ENCODE measurements at regions not wholly inside any gene's neighbourhood (a gene's known extent, or its start where the extent isn't known, plus 50 kb on each side); places are given as distances from the start of the nearest gene placed in this dataset.

- Histone ChIP-seq H3K9me3 (ENCODE audit: control extremely low read depth in 1 of 5, control insufficient read depth in 4 of 5, insufficient read depth in 2 of 5, low read depth in 1 of 5, low read length in 4 of 5) (no peaks in the 10 kb centered on the region), H3K27me3 (replicated peaks in 2 of 5; ENCODE audit: control insufficient read depth in 4 of 5, insufficient read depth in 5 of 5, low read length in 4 of 5) (no peaks in the 10 kb centered on the region), H3K4me1 (ENCODE audit: control extremely low read depth in 1 of 4, control insufficient read depth in 4 of 4, insufficient read depth in 4 of 4, low read length in 3 of 4) (peaks cover 0 to 10% (median 7%) of the 10 kb centered on the region in 4 experiments), H3K36me3 (ENCODE audit: control insufficient read depth in 4 of 4, insufficient read depth in 4 of 4, low read length in 3 of 4) (no peaks in the 10 kb centered on the region), H3K27ac (ENCODE audit: insufficient read depth in 1 of 2, low read depth in 1 of 2, low read length in 2 of 2, poor library complexity in 1 of 2, severe bottlenecking in 2 of 2) (no peak overlapping the region), H3K4me3 (ENCODE audit: control insufficient read depth in 1 of 7, extremely low read depth in 1 of 7, insufficient read depth in 4 of 7, low read depth in 2 of 7, low read length in 6 of 7) (no peak overlapping the region)
- CTCF ChIA-PET: no interaction called here
- POLR2A ChIA-PET: no interaction called here
- no peak for DNase-seq
- 92% methylated on average over 2 of the region's 4 CpGs for WGBS (ENCODE audit: insufficient coverage)
These were observed 130.1 kb upstream of the TNFAIP3 start for GRCh38 chr6:137736911-137737310.

- Histone ChIP-seq H3K36me3 (ENCODE audit: control insufficient read depth in 4 of 4, insufficient read depth in 4 of 4, low read length in 3 of 4) (no peaks in the 10 kb centered on the region), H3K4me1 (ENCODE audit: control extremely low read depth in 1 of 4, control insufficient read depth in 4 of 4, insufficient read depth in 4 of 4, low read length in 3 of 4) (peaks cover 0 to 5% (median 2%) of the 10 kb centered on the region in 4 experiments), H3K27ac (ENCODE audit: insufficient read depth in 1 of 2, low read depth in 1 of 2, low read length in 2 of 2, poor library complexity in 1 of 2, severe bottlenecking in 2 of 2) (no peak overlapping the region), H3K4me3 (ENCODE audit: control insufficient read depth in 1 of 7, extremely low read depth in 1 of 7, insufficient read depth in 4 of 7, low read depth in 2 of 7, low read length in 6 of 7) (no peak overlapping the region), H3K27me3 (replicated peaks in 2 of 5; ENCODE audit: control insufficient read depth in 4 of 5, insufficient read depth in 5 of 5, low read length in 4 of 5) (no peaks in the 10 kb centered on the region), H3K9me3 (ENCODE audit: control extremely low read depth in 1 of 5, control insufficient read depth in 4 of 5, insufficient read depth in 2 of 5, low read depth in 1 of 5, low read length in 4 of 5) (no peaks in the 10 kb centered on the region)
- WGBS (ENCODE audit: insufficient coverage): 96% methylated on average over 4 of the region's 6 CpGs
- ChIA-PET CTCF (interaction anchor here (0.9 to 1.2 kb wide), 2 partner anchors 9 to 11 kb away, joined by 3 to 4 read pairs; no protein-coding TSS in a partner anchor), POLR2A (no interaction called here)
- DNase-seq: peak in 1 of 3 donors; percentile 37
These were observed 129.0 kb upstream of the TNFAIP3 start for GRCh38 chr6:137737836-137738596.

- no peak overlapping the region for H3K4me3 ChIP-seq (ENCODE audit: control insufficient read depth in 1 of 7, extremely low read depth in 1 of 7, insufficient read depth in 4 of 7, low read depth in 2 of 7, low read length in 6 of 7)
- peaks cover 0 to 4% (median 1%) of the 10 kb centered on the region in 4 experiments for H3K4me1 ChIP-seq (ENCODE audit: control extremely low read depth in 1 of 4, control insufficient read depth in 4 of 4, insufficient read depth in 4 of 4, low read length in 3 of 4)
- DNase-seq: no peak
- no peaks in the 10 kb centered on the region for H3K27me3 ChIP-seq (replicated peaks in 2 of 5; ENCODE audit: control insufficient read depth in 4 of 5, insufficient read depth in 5 of 5, low read length in 4 of 5)
- WGBS (ENCODE audit: insufficient coverage): 100% methylated on average over 2 of the region's 4 CpGs
- H3K36me3 ChIP-seq (ENCODE audit: control insufficient read depth in 4 of 4, insufficient read depth in 4 of 4, low read length in 3 of 4): no peaks in the 10 kb centered on the region
- ChIA-PET POLR2A (no interaction called here), CTCF (interaction anchor here (0.9 to 1.2 kb wide), 3 partner anchors 10 to 341 kb away, joined by 3 read pairs; no protein-coding TSS in a partner anchor)
- H3K27ac ChIP-seq (ENCODE audit: insufficient read depth in 1 of 2, low read depth in 1 of 2, low read length in 2 of 2, poor library complexity in 1 of 2, severe bottlenecking in 2 of 2): no peak overlapping the region
- no peaks in the 10 kb centered on the region for H3K9me3 ChIP-seq (ENCODE audit: control extremely low read depth in 1 of 5, control insufficient read depth in 4 of 5, insufficient read depth in 2 of 5, low read depth in 1 of 5, low read length in 4 of 5)
These were observed 128.0 kb upstream of the TNFAIP3 start for GRCh38 chr6:137738931-137739504.

- no peak overlapping the region for H3K4me3 ChIP-seq (ENCODE audit: control insufficient read depth in 1 of 7, extremely low read depth in 1 of 7, insufficient read depth in 4 of 7, low read depth in 2 of 7, low read length in 6 of 7)
- H3K27me3 ChIP-seq (replicated peaks in 2 of 5; ENCODE audit: control insufficient read depth in 4 of 5, insufficient read depth in 5 of 5, low read length in 4 of 5): no peaks in the 10 kb centered on the region
- no peaks in the 10 kb centered on the region for H3K9me3 ChIP-seq (ENCODE audit: control extremely low read depth in 1 of 5, control insufficient read depth in 4 of 5, insufficient read depth in 2 of 5, low read depth in 1 of 5, low read length in 4 of 5)
- DNase-seq: no peak
- no peak overlapping the region for H3K27ac ChIP-seq (ENCODE audit: insufficient read depth in 1 of 2, low read depth in 1 of 2, low read length in 2 of 2, poor library complexity in 1 of 2, severe bottlenecking in 2 of 2)
- ChIA-PET CTCF (interaction anchor here (0.9 to 1.6 kb wide), 4 partner anchors 10 to 340 kb away, joined by 3 to 4 read pairs (median 3); no protein-coding TSS in a partner anchor), POLR2A (no interaction called here)
- H3K4me1 ChIP-seq (ENCODE audit: control extremely low read depth in 1 of 4, control insufficient read depth in 4 of 4, insufficient read depth in 4 of 4, low read length in 3 of 4): peaks cover 0 to 4% (median 2%) of the 10 kb centered on the region in 4 experiments
- WGBS (ENCODE audit: insufficient coverage): 94% methylated on average over 5 of the region's 5 CpGs
- no peaks in the 10 kb centered on the region for H3K36me3 ChIP-seq (ENCODE audit: control insufficient read depth in 4 of 4, insufficient read depth in 4 of 4, low read length in 3 of 4)
These were observed 127.5 kb upstream of the TNFAIP3 start for GRCh38 chr6:137739544-137739943.

GRCh38 chr6:137740091-137740755 is 126.8 kb upstream of the TNFAIP3 start:
- Histone ChIP-seq H3K27ac (ENCODE audit: insufficient read depth in 1 of 2, low read depth in 1 of 2, low read length in 2 of 2, poor library complexity in 1 of 2, severe bottlenecking in 2 of 2) (no peak overlapping the region), H3K9me3 (ENCODE audit: control extremely low read depth in 1 of 5, control insufficient read depth in 4 of 5, insufficient read depth in 2 of 5, low read depth in 1 of 5, low read length in 4 of 5) (no peaks in the 10 kb centered on the region), H3K27me3 (replicated peaks in 2 of 5; ENCODE audit: control insufficient read depth in 4 of 5, insufficient read depth in 5 of 5, low read length in 4 of 5) (no peaks in the 10 kb centered on the region), H3K4me1 (ENCODE audit: control extremely low read depth in 1 of 4, control insufficient read depth in 4 of 4, insufficient read depth in 4 of 4, low read length in 3 of 4) (peaks cover 0 to 10% (median 3%) of the 10 kb centered on the region in 4 experiments), H3K4me3 (ENCODE audit: control insufficient read depth in 1 of 7, extremely low read depth in 1 of 7, insufficient read depth in 4 of 7, low read depth in 2 of 7, low read length in 6 of 7) (no peak overlapping the region), H3K36me3 (ENCODE audit: control insufficient read depth in 4 of 4, insufficient read depth in 4 of 4, low read length in 3 of 4) (no peaks in the 10 kb centered on the region)
- CTCF ChIA-PET: interaction anchor here (0.6 to 1.6 kb wide), 7 partner anchors 10 to 340 kb away, joined by 3 to 4 read pairs (median 3); no protein-coding TSS in a partner anchor
- WGBS (ENCODE audit: insufficient coverage): 92% methylated on average over 5 of the region's 7 CpGs
- DNase-seq: no peak
- POLR2A ChIA-PET: no interaction called here

- Histone ChIP-seq H3K9me3 (ENCODE audit: control extremely low read depth in 1 of 5, control insufficient read depth in 4 of 5, insufficient read depth in 2 of 5, low read depth in 1 of 5, low read length in 4 of 5) (no peaks in the 10 kb centered on the region), H3K4me3 (ENCODE audit: control insufficient read depth in 1 of 7, extremely low read depth in 1 of 7, insufficient read depth in 4 of 7, low read depth in 2 of 7, low read length in 6 of 7) (no peak overlapping the region), H3K36me3 (ENCODE audit: control insufficient read depth in 4 of 4, insufficient read depth in 4 of 4, low read length in 3 of 4) (no peaks in the 10 kb centered on the region), H3K27me3 (replicated peaks in 2 of 5; ENCODE audit: control insufficient read depth in 4 of 5, insufficient read depth in 5 of 5, low read length in 4 of 5) (no peaks in the 10 kb centered on the region), H3K4me1 (ENCODE audit: control extremely low read depth in 1 of 4, control insufficient read depth in 4 of 4, insufficient read depth in 4 of 4, low read length in 3 of 4) (peaks cover 0 to 11% (median 3%) of the 10 kb centered on the region in 4 experiments), H3K27ac (ENCODE audit: insufficient read depth in 1 of 2, low read depth in 1 of 2, low read length in 2 of 2, poor library complexity in 1 of 2, severe bottlenecking in 2 of 2) (no peak overlapping the region)
- POLR2A ChIA-PET: no interaction called here
- 93% methylated on average over 7 of the region's 10 CpGs for WGBS (ENCODE audit: insufficient coverage)
- CTCF ChIA-PET: interaction anchor here (0.6 to 1.6 kb wide), 6 partner anchors 9 to 208 kb away, joined by 3 to 4 read pairs (median 3); no protein-coding TSS in a partner anchor
- no peak for DNase-seq
These were observed 125.9 kb upstream of the TNFAIP3 start for GRCh38 chr6:137740967-137741761.

Measured in common myeloid progenitor, CD34-positive (primary cell).